ENCODE measurements at regions not wholly inside any gene's neighbourhood (a gene's known extent, or its start where the extent isn't known, plus 50 kb on each side); places are given as distances from the start of the nearest gene placed in this dataset.
A peak's percentile ranks its signal among the peaks of the same experiment; 100 is the strongest.
"Not testable (repeated sequence)": the region's sequence is repeated elsewhere in the genome, so short reads cannot be mapped to it uniquely, and the experiment has no call there.

- DNase-seq (ENCODE audit: low read depth) = no peak
Observed at GRCh38 chr15:79539401-79539800, 107.3 kb downstream of the MINAR1 start.

DNA sequence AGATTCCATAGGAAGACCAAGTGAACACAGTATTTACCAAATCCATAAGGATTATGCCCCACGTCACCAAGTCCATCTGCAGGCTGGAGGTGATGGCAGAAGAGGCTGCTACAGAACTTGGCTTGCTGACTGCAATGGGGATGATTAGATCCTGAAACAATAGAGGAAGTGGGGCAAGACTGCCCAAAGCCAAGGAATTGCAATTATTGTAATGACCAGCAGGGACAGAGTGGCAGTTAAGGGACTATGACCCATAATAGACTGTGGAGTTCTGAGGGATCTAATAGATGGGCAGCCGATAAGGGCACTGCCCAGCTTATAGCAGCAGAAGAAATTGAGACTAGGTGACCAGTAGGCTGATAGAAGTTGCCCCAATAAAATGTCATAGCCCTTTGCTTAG is 108.4 kb downstream of the MINAR1 start:
- no peak for DNase-seq (ENCODE audit: low read depth)

GRCh38 chr15:79541196-79541595 is 109.1 kb downstream of the MINAR1 start:
- DNase-seq (ENCODE audit: low read depth) = no peak

DNA sequence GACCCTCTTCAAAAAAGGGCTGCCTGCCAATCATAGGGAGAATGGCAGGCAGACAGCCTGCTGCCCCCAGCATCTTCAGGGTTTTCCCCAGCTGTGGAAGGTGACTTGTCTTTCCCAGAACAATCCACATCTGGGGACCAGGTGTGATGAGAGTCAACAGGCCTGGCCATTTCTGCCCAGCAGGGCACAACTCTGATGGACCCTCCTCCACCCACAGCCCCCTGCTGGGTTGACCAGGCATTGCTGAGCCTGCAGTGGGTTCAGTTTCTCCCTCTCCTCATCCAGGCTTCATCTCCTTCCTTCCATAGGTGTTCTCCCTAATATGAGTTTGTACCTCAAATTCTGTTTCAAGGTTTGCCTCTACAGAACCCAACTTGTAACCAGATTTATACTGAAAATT is 111.0 kb downstream of the MINAR1 start:
- DNase-seq (ENCODE audit: low read depth) = no peak

GRCh38 chr15:79549196-79549595 is 117.1 kb downstream of the MINAR1 start:
- DNase-seq (ENCODE audit: low read depth) = no peak

GRCh38 chr15:79560384-79560783 is 128.2 kb downstream of the MINAR1 start:
- DNase-seq (ENCODE audit: low read depth) = no peak

- no peak for DNase-seq (ENCODE audit: low read depth)
Observed at GRCh38 chr15:79561982-79562381, 129.8 kb downstream of the MINAR1 start.

DNA sequence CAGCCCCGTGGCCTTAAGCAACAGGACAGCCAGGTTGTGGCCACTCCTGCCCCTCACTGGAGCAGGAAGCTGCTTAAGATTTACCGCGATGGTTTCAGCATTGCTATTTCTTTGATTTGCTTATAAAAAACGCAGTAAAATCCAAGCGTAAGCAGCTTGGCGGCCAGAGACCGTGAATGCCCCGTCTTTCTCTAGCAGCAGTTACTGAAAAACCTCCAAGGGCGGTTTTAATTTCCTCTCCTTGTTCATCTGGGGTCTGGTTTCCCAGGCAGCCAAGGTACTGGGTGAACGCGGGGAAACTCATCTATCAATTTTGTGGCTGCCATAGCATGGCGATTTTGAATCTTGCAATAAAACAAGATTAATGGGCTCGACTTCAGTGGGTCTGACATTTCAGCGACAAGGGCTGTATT is 130.3 kb downstream of the MINAR1 start:
- peak; percentile 5 for DNase-seq (ENCODE audit: low read depth)

- DNase-seq (ENCODE audit: low read depth) = no peak
Observed at GRCh38 chr15:79562899-79563298, 130.8 kb downstream of the MINAR1 start.

DNA sequence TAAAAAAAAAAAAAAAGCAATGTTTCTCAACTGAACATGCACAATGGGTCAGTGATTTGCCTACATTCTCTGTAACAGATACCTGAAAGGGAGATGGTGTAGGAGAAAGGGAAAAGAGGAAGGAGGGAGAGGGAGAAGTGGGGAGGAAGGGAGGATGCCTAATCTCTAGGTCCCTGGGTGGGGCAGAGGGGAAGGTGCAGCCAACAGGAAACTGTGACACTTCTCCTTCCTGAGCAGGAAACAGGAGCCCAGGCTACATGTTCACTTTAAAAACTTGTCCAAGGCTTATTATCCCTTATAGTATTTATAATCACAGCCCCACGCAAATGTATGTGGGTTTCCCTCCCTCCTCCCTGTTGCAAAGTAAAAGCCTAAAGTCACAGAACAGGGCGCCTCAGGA is 137.9 kb downstream of the MINAR1 start:
- DNase-seq (ENCODE audit: low read depth) = no peak

DNA sequence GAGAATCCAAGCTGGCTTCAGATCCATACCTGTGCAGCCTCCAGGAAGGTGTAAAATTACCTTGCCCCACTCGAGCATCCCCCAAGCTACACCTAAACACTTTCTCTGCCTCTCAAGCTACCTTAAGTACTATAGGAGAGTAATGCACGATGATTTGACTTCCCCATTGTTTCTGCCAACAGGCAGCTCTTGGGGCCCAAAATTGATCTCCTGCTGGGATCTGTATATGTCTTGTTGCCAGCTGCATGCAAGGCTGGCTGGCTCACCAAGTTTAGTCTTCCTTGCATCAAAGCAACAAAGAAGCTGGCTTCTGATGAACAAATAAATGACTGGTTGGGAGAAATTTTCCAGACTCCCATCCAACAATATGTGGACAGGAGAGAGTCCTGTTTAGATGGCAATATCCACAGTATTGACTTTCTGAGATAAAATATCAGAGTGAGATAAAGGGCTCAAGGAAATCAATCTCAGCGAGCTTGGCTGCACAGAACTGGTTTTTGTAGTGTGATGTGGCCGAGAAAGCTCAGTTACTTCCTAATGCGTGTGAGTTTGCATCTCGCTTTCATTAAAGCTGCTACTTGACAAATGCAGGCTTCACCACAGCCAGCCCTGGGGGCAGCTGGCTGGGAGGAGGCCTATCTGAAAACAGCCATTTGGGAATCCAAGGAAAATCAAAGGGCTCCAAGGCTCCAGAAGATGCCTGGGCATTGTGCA is 140.7 kb downstream of the MINAR1 start:
- no peak for DNase-seq (ENCODE audit: low read depth)

- not testable (repeated sequence) for DNase-seq (ENCODE audit: low read depth)
Observed at GRCh38 chr15:79574431-79575273, 142.5 kb downstream of the MINAR1 start.

- no peak for DNase-seq (ENCODE audit: low read depth)
Observed at GRCh38 chr15:79582650-79583049, 150.5 kb downstream of the MINAR1 start.

GRCh38 chr15:79592126-79592525 is 160.0 kb downstream of the MINAR1 start:
- no peak for DNase-seq (ENCODE audit: low read depth)

DNA sequence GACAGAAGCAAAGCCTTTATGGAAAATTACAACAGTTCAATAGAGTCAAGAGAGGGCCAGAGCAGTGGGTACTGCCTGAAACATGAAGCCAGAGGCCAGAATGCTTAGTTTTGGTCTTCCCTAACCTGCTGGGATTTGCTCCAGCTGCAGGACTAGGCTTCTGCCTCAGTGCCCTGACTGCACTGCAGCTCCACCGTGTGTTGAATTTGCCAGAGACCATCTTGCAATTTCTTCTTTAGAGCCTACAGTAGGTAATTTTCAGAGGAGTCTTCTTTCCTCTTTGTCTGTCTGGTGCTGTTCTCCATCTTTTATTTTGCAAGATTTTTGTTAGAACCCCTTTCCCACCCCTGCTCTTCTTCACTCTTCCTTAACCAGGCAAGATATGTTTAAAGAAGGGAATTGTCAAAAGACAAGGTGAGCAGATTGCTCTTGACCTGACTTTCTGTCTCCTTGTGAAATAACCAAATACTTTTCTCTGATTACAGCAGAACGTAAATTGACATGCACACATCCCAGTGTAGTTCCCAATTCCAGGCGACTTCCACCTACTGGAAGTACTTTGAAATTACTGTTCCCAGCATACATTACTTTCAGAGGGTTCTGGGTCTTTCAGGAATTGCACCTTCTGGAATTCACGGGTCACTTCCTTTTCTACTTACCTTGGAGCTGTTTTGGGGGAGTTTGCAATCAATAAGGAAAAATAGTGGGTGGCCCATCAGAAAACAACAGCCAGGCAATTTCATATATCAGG is 161.2 kb downstream of the MINAR1 start:
- DNase-seq (ENCODE audit: low read depth) = peak; percentile 3

DNA sequence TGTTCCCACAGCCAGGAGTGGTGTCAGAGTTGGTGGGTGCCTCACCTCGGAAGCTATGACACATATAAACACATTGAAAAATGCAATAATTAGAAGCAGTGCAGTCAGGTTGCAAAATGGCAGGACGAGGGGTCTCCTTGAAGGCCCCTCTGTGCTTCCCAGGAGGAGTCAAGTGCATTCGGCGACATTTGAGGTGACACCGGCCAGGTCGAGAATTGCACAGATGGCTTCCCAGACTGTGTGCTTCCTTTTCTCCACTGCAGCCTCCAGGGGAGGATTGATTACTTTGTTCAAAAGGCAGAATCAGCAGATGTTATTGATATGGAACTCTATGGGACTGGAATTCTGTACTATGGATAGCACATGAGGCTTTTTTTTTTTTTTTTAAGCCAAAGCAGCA is 163.2 kb downstream of the MINAR1 start:
- DNase-seq (ENCODE audit: low read depth) = no peak

DNA sequence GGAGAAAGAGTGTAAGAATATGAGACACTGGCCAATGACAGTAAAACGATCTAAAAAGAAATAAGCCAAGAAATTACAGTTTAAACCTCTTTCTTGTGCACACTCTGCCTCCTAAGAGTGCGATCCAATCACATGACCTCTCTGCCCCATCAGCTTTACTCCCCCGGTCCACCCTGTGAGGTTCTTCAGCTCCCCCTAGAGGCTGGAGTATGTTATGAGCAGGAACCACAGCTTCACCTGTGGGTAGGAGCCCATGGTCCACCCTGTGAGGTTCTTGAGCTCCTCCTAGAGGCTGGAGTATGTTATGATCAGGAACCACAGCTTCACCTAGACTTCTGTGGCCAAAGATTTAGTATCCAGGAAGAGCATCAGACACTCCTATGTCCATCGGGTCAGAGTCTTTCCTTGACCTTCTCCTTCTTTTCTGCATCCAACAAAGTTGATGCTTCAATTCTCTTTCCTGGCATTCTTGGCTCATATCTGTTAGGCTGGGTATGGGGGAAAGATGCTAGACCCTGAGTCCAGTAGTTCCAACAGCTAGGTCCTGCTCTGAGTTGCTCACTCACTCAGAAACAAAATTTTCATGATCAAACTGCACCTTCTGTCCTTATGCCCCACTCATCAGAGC is 164.0 kb downstream of the MINAR1 start:
- DNase-seq (ENCODE audit: low read depth) = peak; percentile 71

DNA sequence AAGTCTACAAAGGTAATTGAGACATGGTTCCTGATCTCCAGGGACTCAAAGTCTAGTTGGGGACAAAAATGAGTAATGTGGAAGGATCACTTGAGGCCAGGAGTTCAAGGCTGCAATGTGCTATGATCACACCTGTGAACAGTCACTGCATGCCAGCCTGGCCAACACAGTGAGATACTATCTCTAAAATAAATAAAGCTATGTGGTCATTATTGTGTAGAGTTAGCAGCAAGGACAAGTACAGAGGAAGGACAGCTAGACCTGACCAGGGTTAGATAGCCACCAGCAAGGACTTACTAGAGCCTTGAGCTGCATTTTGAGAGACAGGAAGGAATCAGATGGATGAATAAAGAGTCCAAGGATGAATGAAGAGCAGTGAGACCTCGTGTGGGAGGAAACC is 166.5 kb downstream of the MINAR1 start:
- DNase-seq (ENCODE audit: low read depth) = no peak

GRCh38 chr15:79601405-79602086 is 169.4 kb downstream of the MINAR1 start:
- no peak for DNase-seq (ENCODE audit: low read depth)

- no peak for DNase-seq (ENCODE audit: low read depth)
Observed at GRCh38 chr15:79602180-79602579, 170.0 kb downstream of the MINAR1 start.

DNA sequence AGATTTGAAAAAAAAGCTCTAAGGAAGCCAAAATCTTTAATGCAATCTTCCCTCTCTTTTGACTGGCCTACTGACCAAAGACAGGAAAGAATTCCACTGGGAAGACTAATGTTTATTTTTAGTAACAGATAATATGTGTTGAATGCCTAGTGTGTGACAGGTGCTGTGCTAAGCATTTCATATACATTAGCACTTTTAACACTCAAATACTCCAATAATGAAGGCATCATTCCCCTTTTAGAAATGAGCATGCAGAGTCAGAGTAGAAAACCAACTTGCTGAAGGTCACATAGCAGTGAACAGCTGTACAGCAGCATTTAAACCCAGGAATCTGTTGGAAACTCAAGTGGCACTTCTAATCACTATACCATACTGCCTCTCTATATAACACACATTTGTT is 170.6 kb downstream of the MINAR1 start:
- no peak for DNase-seq (ENCODE audit: low read depth)
